ENCODE measurements at regions not wholly inside any gene's neighbourhood (a gene's known extent, or its start where the extent isn't known, plus 50 kb on each side); places are given as distances from the start of the nearest gene placed in this dataset.

DNA sequence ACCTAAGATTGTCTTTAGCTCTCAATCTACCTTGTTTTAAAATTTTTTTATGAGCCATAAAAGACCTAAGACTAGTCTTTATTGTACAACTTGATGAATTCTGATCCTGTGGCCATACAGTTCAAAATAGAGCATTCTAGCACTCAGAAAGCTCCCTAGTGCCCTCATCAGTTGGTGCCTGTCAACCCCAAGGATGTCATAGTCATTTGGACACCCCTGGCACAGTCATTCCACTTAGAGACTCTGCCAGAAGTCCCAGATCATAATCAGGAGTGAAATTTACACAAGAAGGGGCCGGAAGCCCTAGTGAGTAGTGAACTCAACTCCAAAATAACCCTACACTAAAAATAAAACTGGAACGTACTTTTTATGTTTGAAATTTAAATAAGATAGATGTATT is 80.0 kb upstream of the INSIG1 start:
- no peak for DNase-seq

DNA sequence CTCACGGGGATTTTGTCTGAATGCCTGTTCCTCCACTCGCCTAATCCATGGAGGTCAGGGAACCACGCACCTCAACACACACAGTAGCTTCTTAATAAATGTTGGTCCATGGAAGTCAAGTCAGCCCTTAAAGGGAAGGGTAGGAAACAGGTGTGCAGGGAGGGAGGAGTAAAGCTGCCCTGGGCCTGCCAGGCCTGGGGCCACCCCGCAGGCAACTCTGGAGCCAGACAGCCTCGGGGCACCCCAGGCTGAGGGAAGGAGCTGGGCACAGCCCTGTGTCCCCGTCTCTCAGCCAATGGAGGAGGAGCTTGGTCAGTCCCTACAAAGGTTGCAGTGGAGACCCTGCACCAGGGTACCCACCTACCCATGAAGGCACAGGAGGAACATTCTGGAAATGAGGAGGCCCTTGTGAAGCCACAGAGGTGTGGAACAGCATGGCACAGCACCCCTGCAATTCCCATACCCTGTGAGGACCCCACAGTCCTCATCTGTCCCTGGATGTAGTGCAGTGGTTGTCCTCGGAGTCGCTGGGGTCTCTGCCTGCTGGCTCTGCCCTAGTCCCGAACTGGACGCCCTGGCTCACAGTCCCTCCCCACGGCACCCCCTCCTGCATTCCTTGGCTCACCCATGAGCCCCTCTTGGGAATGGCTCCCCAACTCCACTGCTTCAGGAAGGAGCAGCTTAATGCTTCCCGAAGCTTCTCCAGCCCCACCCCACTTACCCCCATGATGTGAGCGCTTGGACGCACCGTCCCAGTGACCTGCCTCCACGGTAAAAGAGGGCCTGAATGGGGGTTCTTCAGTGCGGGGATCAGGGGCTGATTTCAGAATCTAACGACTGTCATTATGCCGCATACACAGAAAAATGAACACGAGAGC is 79.2 kb upstream of the INSIG1 start:
- no peak for DNase-seq

DNA sequence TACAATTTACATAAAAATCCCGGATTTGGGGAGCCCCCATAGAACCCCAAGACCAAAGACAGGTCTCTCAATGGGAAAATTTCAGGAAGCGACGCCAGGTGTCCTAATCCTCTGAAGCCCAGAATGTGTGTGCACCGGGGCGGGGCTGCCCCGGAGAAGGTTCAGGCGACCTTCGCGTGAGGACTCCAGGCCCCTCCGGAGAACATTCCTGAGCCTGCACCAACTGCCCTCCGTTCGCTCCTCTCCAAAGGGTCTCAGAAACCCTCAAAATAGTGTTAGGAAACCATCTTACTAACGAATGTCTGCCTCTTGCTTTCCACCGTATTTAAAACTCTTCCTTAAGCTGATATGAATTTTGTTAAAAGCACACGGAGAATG is 78.5 kb upstream of the INSIG1 start:
- DNase-seq, result no peak

DNA sequence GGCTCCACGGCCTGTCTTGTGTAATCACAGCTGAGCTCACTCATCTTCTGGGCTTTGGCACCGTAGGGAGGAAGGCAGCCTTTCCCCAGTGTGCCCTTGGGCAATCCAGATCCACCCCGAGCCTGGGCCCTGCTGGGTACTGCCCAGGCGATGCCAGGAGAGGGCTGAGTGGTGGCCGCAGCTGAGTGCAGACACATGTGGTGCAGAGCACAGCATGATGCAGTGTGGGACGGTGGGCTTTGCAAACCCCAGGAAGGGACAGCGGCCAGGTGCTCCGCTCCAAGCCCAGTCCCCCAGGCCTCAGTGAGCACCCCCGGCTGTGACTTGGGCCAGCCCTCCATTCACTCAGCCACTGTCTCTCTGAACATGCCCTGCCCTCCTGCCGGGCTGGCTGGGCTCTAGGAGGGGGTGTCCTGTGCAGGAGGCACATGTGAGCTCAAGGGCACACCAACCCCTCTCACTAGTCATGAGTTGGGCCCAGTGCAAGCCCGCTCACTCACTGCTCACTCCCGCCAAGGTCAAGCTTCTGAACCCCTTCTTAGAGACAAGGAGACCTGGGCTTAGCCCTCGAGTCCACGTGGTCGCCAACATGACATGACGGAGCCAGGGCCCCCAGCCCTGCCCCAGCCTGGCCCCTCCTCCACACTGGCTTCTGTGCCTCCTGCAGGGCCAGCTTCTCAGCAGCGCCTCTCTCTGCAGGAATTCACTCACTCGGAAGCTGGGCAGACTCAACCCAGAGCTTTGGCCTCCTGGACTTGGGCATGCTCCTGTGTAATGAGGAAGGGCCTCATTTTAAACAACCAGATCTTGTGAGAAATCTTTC is 77.5 kb upstream of the INSIG1 start:
- no peak for DNase-seq

DNA sequence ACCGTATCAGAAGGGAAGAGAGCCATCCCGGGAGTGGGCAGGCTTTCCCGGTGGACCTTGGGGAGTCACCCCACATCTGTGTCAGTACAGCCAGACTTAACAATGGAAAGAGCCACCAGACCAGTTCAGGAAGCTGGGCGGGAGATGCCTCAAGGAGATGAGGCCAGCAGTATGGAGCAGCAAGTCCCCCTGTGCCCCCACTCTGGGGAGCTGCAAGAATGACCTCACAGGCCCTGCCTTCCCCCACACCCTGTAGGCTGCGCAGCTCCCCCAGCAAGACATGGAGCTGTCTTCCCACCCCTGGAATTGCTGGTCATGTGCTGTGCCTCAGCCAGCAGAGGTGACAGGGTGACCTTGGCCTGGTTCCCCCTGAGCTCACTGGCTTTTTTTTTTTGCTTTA is 76.8 kb upstream of the INSIG1 start:
- DNase-seq, result no peak

DNA sequence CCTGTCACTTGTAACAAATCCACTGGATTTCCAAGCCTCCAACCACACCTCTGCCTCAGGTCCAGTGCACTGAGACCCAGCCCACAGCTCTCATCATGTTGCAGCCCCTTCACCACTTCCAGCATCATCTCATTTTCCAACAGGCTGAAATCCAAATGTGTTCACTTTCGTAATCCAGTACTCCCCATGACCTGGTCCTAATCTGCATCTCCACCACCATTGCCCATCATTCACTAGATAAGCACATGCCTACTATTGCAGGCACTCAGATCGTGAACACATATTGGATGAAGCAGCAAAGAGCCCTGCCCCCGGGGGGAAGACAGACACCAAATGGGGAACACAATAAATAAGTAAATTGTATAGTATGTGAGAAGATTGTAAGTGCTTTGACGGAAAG is 76.1 kb upstream of the INSIG1 start:
- DNase-seq, result no peak

DNA sequence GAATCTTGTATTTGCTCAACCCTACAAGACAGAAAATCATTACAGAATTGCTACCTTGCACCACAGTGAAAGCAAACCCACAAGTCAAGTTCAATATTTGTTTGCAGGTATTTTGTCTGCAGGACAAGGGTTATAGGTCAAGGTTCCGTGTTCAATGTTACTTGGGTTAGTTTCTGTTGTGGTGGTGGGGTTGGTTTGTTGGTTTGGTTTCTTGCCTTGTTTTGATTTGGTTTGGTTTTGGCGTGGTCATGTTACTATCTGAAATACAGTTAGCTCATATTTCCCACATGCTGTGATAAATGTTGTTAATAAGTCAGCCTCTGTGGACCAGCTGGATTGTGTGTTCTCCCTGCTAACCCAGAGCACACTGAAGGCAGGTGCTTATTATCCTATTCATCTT is 75.6 kb upstream of the INSIG1 start:
- DNase-seq, result no peak

DNA sequence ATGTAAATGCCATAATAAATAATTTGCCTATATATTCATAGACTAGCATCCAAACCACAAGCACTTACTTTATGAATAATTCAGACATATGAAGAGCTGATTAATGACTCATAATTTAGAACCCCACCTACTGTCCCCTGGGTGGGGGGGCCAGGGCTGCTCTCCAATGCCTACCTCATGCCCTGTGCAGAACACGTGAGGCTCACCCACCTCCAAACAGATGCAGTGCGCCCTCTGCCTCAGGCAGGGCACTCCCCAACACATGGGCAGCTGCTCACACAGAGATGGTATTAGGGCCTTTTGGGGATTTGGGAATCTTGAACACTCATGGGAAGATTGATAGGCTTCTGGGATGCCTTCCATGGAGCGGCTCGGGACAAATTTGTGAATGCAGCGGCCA is 75.1 kb upstream of the INSIG1 start:
- DNase-seq, result no peak

DNA sequence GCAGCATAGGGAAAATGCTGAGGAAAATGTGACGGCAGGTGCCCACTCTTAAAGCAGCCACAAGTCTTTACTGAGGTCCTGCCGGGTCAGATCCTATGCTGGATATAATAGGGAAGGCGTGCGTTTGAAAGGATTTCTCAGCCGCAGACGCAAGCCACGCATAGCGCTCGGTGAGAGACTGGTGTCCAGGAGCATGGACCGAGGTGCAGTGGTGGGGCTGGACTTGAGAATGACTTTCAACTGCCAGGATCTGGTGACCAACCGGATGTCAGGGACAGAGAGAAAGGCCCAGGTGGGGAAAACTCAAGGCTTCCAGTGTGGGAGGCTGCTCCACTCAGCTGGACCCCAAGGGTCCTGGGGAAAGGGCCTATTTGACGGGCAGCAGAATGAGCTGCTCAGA is 74.7 kb upstream of the INSIG1 start:
- DNase-seq, result no peak

DNA sequence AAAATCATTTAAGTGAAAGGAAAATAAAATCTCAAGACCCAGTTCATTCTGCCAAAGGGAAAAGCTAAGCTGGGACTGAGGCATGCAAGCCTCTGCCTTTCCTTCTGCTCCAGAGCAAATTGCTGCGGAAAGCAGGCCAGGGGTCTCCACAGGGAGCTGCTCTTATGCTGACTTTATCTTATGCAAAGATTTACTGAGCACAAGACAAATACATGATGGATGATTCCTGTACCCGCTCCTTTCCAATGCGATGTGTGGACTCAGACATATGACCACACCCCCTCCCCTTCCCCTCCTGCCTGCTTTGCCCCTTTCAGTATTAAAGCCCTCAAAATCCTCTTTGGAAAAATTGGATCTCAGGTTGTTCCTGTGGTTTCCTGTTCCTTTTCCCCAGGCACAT is 74.2 kb upstream of the INSIG1 start:
- DNase-seq, result no peak

DNA sequence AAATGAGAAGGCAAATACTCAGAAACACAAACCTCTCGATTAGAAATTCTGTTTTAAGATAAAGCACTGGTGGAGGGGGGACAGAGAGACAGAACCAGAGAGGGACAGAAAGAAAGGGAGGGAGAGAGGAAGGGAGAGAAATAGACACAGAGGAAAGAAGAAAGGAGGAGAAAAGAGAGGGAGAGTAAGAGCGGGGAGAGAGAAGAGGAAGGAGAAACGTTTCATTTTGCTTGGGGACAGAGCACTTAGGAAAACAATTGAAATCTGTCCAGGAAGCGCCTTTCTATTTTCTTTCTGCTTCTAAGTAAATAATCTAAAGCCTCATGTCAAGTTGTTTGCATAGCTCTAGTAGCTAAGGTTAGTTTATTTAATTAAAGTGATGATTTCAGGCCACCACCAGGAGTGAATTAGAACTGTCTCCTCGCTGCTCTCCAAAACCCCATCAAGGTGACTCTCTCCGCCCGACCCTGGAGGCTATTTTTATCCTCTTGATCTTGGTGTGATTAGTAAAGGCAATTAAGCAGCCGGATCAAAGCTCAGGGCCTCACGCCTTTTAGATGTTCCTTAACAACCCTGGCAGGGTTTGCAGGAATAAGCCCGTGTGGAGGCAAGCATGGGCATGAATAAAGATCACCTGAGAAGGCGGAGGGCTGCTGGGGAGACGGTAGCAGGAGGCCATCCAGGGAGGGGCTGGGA is 73.4 kb upstream of the INSIG1 start:
- DNase-seq, result no peak

DNA sequence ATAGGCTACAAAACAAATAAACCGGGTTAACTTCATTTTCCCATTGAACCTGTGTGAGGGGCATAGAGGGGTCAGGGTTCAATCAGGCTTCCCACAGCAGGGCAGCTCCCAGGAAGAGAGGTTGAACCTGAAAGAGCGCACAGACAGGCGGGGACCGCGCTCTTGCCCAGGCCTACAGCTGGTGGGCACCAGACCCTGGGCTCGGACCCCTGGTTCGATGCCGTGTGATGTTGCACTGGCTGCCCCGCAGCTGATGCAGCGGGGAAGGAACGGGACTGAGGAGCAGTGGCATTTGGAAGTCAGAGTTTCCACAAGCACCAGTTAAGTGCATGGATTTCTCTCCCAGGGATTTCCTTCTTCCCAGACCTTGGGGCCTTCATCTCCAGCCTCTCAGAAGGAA is 72.6 kb upstream of the INSIG1 start:
- DNase-seq, result no peak

DNA sequence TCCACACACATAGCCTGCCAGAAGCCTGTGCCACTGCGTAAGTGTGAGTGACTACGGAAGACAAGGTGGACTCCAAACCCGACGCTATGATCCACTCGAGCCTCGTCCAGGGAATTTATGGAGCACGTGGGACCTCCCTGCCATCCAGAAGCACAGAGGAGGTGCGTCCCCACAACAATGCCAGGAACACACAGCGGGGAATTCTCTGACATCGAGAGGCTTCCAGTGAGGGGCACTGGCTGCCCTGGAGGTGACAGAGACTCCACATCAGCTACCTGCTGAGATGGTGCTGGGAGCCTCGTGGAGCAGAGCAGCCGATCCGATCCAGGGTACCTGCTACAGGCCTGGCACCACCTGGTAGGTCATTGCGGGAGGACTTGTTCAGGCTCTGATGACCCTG is 72.2 kb upstream of the INSIG1 start:
- no peak for DNase-seq

DNA sequence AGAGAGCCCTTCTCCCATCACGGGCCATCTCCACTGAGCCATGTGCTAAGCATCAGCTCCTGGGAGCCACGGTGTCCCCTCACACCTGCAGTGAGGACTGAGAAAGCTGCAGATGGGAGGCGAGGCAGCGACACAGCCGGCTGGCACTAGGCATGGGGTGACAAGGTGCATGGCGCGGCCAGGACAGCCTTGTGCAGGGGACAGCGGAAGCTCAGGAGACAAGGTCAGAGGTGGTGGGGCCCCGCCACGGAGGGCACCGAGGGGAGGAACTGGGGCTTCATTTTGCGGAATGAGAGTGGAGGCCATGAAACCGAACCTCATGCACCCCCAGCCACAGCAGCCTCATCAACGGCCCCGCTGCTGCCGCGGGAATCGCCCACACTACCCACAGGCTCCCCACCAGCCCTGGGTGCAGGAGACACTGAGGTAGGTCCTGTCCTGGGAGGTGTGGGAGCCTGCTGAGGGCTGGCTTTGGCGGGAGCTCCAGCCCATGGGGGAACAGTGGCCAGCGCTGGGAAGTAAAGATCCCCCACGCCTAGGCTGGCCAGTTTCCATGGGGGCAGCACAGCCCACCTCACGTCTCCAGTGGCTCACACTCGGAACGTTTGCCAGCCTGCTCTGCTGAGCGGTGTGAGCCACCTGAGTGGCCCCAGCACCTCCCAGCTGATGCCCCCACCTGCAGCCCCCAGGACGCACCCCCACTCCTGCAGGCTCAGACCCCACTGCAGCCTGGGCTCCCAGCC is 71.2 kb upstream of the INSIG1 start:
- DNase-seq, result no peak

DNA sequence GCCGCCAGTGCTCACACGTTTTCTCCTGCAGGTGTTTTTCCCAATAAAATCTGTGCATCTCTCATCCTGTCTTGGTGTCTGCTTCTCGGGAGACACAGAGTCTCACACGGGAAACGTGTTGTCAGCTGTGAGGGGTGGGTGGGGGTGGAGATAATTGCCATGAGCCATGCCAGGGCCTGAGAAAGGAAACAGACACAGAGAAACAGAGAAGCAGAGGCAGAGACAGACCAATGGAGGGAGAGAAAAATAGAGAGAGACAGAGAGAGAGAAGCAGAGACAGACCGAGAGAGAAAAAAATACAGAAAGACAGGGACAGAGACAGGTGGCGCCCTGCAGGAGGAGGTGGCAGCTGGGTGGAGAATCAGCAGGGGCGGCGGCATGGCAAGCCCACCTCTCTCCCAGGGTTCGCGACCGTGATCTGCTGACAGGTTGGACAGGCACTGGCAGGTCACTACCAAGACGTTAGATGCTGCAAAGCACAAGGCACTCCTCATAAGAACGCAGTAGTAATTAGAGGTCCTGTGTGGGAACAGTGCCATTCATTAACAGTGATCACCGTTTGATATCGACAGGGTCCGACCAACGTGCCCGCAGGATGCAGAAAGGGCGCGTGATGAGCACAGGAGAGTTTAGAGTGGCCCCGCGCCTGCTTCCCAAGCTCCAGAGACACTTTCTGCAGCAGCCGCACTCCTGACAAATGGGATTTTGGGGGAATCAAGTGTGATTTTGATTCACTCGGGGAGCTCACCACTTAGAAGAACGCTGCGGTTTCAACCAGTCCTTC is 70.5 kb upstream of the INSIG1 start:
- no peak for DNase-seq

DNA sequence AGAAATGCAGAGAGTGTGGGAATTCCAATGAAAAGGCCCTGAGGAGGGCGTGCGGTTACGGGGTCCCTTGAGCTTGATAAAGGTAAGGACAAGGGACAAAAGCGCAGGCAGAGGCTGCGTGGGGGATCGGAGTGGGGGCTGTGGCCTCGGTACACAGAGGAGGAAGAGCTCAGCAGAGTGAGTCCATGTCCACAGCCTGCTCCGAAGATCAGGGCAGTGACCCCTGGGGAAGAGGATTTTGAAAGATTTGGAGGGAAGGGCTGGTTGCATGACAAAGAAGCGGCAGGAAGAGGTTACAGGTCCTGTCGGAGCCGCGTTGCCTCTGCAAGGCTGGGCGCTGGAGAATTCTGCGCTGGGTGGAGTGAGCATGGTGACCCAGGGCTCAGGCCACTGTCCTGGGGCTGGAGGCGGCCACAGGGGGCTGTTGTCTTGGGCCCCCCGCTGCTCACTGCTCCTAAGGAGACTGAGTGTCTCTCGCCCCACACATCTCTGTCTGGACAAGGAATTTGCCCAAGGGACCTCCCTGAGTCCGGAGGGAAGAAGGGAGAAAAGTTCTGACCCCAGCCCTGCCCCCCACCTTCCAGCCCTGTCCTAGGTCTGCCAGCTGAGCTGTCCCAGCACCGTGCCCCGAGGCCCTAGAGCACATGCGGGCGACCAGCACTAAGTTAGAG is 69.8 kb upstream of the INSIG1 start:
- no peak for DNase-seq

DNA sequence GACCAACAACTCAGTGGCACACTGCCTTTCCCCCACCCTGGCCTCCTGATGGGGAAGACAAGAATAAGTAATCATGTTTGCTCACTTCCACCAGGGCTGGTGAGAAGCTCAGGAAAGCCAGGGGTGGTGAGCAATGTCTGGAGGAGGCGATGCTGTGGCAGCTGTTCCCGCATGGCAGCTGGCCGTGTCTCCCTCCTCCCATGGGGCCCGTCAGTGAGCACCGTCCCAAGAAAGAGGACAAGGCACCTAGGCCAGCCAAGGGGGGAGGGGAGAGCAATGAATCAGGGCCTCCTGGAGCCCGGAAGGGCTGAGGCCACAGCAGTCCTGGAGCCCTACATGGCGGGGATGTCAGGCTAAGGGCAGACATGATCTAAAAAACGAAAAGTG is 69.2 kb upstream of the INSIG1 start:
- no peak for DNase-seq

DNA sequence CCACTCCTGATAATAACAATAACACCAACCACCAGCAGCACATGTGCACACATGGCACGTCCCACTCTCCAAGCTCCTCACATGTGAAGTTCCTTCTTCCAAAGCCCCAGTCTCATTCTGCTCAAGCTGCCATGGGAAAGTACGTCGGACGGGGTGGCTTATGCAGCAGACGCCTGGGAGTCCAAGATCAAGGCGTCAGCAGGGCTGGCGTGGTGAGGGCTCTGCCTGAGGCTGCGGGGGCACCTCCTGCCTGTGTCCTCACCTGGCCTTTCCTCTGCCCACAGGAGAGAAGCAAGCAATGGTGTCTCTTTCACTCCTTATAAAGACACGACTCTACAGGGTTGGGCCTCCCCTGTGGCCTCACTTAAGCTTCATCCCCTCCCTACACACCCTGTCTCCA is 68.8 kb upstream of the INSIG1 start:
- no peak for DNase-seq

DNA sequence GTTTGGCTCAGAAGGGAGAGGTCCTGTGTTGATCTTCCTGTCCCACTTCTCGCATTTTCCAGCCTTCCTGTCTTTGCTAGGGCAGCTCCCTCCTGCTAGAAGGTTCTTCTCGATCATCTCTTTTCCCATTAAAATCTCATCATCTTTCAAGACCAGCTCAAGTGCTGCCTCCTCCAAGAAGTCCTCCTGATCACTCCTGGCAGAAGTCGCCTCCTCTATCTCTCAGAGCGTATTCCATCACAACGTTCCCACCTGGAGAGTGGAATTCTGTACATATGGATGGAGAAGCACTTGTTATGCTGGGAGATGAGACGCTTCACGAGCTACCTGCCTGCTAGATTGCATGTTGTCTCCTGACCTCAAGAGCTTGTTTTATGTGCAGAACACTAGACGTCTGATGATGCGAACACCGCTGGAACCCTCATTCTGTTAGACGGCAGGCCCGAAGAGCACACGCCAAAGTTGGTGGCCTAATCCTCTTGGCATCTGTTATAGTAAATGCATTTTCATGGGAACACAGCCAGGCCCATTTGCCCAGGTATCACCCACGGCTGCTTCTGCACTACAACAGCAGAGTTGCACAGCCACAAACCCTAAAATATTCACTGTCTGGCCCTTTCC is 68.0 kb upstream of the INSIG1 start:
- no peak for DNase-seq

DNA sequence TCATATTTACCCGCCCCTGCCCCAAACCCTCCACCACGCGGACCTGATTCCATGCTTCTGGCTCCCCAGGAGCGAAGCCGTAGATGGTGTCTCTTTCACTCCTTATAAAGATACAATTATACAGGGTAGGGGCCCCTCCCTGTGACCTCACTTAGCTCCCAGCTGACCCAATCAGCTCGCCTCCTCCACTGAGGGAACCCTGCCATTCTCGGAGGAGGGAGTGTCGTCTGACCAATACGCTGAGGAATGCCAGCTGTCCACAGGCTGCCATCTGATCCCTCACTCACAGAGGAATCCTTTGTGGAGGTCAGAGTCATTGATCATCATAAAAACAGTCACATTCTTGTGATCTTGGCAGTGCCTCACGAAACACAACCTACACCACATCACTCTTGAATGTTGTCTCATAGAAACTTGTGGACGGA is 67.5 kb upstream of the INSIG1 start:
- peak; percentile 82 for DNase-seq

DNA sequence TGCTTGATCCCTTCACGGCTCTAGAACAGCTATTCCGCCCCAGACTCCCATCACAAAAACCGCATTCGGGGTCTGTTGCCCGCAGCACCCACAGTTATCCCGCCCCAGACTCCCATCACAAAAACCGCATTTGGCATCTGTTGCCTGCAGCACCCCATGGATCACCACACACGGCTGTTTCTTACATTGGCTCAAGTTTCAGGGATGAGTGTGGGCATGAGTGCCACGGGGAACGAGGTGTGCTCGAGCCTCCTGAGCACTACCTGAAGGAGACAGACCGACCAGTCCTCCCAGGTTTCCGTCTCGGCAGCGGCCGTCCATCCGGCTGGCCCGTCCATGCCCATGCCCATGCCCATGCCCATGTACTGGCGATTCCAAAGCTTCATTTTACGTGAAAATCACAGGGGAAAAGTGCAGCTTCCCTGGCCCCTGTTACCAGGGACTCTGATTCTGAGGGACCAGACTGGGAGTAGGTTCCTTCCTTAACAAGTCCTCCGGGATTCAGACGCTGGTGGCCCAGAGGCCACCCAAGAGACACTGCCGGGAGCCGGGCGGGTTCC is 66.4 kb upstream of the INSIG1 start:
- no peak for DNase-seq

Data from left hindlimb (tissue), 1 donor.